Spleen (tissue), 7 donors: ENCODE measurements at regions not wholly inside any gene's neighbourhood (a gene's known extent, or its start where the extent isn't known, plus 50 kb on each side); places are given as distances from the start of the nearest gene placed in this dataset.

Experiments used
- POLR2AphosphoS5 ChIP-seq, 3 donors: sonication (generic); formaldehyde crosslinking; IDR thresholded peaks; one replicate each; pipeline ENCODE4 v1.5.1; 2017; ENCODE audit warnings: antibody characterized with exemption in 3 of 3
- TF ChIP-seq, protein P1 (sequence below), 11 experiments: fragments of 200-600 bp in 7 of 11; fragments of 450-650 bp in 4 of 11; sonication (generic) in 4 of 11; IDR thresholded peaks in 8 of 11; conservative IDR thresholded peaks in 3 of 11; 1 replicate in 7 of 11; 2 replicates in 4 of 11; pipeline versions ENCODE4 v1.4.0 to v1.8.0; 2016 to 2021; ENCODE audit warnings: antibody characterized with exemption in 11 of 11, inconsistent platforms in 4 of 11, mild to moderate bottlenecking in 1 of 11
- donor health status: DM: no; HTN: no; CAD: no; lungs with moderate emphysema.
- donor health status: DM: no; HTN: no; CAD: no.
- donor health status: DM: no; HTN: no; CAD: no.

DNA sequence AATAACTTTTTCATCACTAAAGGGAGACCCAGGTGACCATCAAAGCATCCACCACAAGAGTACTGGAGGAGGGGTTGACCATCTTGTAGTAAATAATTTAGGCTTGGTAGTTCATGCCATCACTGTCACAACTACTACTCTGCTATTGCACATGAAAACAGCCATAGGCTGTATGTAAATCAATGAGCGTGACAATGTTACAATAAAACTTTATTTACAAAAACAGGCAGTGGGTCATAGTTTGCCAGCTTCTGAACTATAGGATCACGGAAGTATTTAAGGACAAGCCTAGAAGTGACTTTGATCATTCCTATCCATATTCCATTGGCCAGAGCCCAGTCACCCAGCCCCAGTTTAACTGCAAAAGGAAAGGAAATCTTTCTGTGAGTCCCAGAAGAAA, 153.4 kb downstream of the NUAK1 start:
- TF ChIP-seq, protein P1, sequence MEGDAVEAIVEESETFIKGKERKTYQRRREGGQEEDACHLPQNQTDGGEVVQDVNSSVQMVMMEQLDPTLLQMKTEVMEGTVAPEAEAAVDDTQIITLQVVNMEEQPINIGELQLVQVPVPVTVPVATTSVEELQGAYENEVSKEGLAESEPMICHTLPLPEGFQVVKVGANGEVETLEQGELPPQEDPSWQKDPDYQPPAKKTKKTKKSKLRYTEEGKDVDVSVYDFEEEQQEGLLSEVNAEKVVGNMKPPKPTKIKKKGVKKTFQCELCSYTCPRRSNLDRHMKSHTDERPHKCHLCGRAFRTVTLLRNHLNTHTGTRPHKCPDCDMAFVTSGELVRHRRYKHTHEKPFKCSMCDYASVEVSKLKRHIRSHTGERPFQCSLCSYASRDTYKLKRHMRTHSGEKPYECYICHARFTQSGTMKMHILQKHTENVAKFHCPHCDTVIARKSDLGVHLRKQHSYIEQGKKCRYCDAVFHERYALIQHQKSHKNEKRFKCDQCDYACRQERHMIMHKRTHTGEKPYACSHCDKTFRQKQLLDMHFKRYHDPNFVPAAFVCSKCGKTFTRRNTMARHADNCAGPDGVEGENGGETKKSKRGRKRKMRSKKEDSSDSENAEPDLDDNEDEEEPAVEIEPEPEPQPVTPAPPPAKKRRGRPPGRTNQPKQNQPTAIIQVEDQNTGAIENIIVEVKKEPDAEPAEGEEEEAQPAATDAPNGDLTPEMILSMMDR (IDR thresholded peaks at IDR 0.05 in 8 of 11, conservative IDR thresholded peaks at IDR 0.05 in 3 of 11): no peak
- no peak for TF ChIP-seq POLR2AphosphoS5 (IDR thresholded peaks at IDR 0.05)
